ENCODE measurements at regions not wholly inside any gene's neighbourhood (a gene's known extent, or its start where the extent isn't known, plus 50 kb on each side); places are given as distances from the start of the nearest gene placed in this dataset.
A peak's percentile ranks its signal among the peaks of the same experiment; 100 is the strongest.

- no peak for DNase-seq (ENCODE audit: low read depth)
- H3K4me3 ChIP-seq (ENCODE audit: low read length), result no peak overlapping the region
- TF ChIP-seq CTCF (conservative IDR thresholded peaks at IDR 0.05; ENCODE audit: low read length), result no peak
Observed at GRCh38 chr4:123609829-123610228, 213.2 kb downstream of the SPRY1 start.

GRCh38 chr4:123613586-123614344 lies 217.2 kb downstream of the SPRY1 start:
- no peak for DNase-seq (ENCODE audit: low read depth)
- no peak for TF ChIP-seq CTCF (conservative IDR thresholded peaks at IDR 0.05; ENCODE audit: low read length)
- H3K4me3 ChIP-seq (ENCODE audit: low read length), result no peak overlapping the region

- no peak overlapping the region for H3K4me3 ChIP-seq (ENCODE audit: low read length)
- no peak for DNase-seq (ENCODE audit: low read depth)
- TF ChIP-seq CTCF (conservative IDR thresholded peaks at IDR 0.05; ENCODE audit: low read length), result no peak
Observed at GRCh38 chr4:123615901-123616300, 219.3 kb downstream of the SPRY1 start.

GRCh38 chr4:123616951-123617461 lies 220.4 kb downstream of the SPRY1 start:
- peak; percentile 61 for DNase-seq (ENCODE audit: low read depth)
- no peak for TF ChIP-seq CTCF (conservative IDR thresholded peaks at IDR 0.05; ENCODE audit: low read length)
- H3K4me3 ChIP-seq (ENCODE audit: low read length), result no peak overlapping the region

- TF ChIP-seq CTCF (conservative IDR thresholded peaks at IDR 0.05; ENCODE audit: low read length), result no peak
Observed at GRCh38 chr4:123617791-123618190, 221.2 kb downstream of the SPRY1 start.

GRCh38 chr4:123618606-123619005 lies 222.0 kb downstream of the SPRY1 start:
- TF ChIP-seq CTCF (conservative IDR thresholded peaks at IDR 0.05; ENCODE audit: low read length), result no peak
- H3K4me3 ChIP-seq (ENCODE audit: low read length), result no peak overlapping the region
- no peak for DNase-seq (ENCODE audit: low read depth)

More at GRCh38 chr4:123617791-123618190, 221.2 kb downstream of the SPRY1 start:
- H3K4me3 ChIP-seq (ENCODE audit: low read length), result no peak overlapping the region
- no peak for DNase-seq (ENCODE audit: low read depth)

GRCh38 chr4:123619326-123619725 lies 222.7 kb downstream of the SPRY1 start:
- TF ChIP-seq CTCF (conservative IDR thresholded peaks at IDR 0.05; ENCODE audit: low read length), result no peak
- no peak for DNase-seq (ENCODE audit: low read depth)
- no peak overlapping the region for H3K4me3 ChIP-seq (ENCODE audit: low read length)
